ENCODE measurements at regions not wholly inside any gene's neighbourhood (a gene's known extent, or its start where the extent isn't known, plus 50 kb on each side); places are given as distances from the start of the nearest gene placed in this dataset.
"Not testable (repeated sequence)": the region's sequence is repeated elsewhere in the genome, so short reads cannot be mapped to it uniquely, and the experiment has no call there.

DNA sequence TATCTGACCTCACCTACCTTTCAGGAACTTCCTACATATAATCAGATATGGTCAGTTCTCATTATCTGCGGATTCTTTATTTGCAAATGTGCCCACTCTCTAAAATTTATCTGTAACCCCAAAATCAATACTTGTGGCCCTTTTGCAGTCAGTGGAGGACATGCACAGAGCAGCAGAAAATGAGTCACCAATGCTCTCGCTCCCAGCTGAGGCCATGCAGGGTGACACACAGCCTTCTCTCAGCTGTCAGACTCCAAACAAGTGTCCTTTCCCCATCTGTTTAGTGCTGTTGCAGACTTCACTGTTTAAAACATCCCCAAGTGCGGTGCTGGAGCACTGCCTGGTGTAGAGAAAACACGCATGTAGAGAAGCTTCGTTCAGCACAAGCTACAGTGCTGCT lies 171.9 kb upstream of the SALL3 start:
- DNase-seq (ENCODE audit: low read depth in 2 of 2), result no peak

- DNase-seq (ENCODE audit: low read depth in 2 of 2), result no peak
These were observed 169.8 kb upstream of the SALL3 start for GRCh38 chr18:78809845-78810244.

- no peak for DNase-seq (ENCODE audit: low read depth in 2 of 2)
These were observed 168.9 kb upstream of the SALL3 start for GRCh38 chr18:78810706-78811105.

GRCh38 chr18:78812067-78812466 lies 167.6 kb upstream of the SALL3 start:
- DNase-seq (ENCODE audit: low read depth in 2 of 2), result no peak

- no peak for DNase-seq (ENCODE audit: low read depth in 2 of 2)
These were observed 166.5 kb upstream of the SALL3 start for GRCh38 chr18:78813156-78813555.

DNA sequence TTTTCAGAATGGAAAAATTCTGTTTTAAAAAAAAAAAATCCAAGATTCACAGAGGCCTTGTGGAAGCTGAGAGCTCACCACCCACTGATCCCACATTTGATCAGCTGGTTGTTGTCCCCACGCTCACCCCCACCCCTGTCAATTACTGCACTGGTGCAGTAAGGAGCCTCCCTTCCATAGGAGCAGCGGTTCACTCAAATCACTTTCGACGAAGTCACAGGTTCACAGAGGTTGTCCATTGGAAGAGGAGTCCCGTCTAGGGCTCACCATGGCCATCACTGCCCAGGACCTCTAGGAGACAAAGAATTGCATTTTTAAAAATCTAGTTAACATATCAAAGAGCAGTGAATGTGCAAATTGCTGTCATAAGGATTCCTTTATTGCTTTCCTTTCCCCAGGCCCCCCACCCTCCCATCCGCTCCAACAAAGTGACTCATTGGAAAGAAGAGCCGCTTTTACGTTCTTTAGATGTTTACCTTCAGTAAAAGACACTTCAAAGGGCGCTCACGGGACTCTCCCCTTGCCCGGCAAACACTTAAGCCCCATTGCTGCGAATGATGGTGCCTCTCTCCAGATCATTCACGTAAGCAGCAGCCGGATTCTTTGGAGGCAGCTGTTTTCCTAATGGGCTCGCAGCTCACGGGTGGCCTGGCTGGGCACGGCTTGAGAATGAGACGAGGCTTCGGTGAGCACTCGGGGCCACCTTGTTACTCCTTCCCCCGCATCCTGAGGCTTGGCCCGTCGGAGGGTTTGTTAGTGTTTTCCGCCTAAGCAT lies 165.5 kb upstream of the SALL3 start:
- no peak for DNase-seq (ENCODE audit: low read depth in 2 of 2)

DNA sequence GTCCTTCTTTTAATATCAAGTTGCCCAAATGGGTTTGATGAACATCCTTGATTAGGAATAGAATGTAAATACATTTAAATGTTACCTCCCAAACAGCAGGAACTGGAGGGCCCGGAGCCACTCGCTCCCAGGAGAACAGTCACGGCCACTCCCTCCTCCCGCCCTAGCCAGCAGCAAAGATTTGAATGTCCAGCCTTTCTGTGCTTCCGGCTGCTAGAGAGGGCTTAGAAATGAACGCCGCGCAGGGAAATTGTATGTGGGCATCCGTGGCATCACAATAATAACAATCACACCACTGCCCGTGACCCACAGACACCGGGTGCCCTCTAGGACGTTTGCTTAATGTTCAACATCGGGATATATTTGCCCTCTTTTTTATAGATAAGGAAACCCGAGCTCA lies 164.9 kb upstream of the SALL3 start:
- DNase-seq (ENCODE audit: low read depth in 2 of 2), result no peak

DNA sequence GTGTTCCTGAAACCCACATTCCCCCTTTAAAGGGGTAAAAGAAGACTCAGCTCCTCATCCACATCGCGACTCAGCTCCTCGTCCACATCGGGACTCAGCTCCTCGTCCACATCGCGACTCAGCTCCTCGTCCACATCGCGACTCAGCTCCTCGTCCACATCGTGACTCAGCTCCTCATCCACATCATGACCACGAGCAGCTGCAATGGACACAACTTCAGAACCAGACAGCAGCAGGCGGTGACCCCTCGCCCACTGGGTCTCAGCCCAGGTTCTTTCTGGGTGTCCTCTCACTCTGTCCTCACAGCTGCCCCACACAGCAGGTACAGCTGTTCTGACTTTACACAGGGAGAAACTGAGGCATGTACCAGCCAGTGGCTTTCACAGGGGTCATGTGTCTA lies 163.5 kb upstream of the SALL3 start:
- DNase-seq (ENCODE audit: low read depth in 2 of 2), result no peak

DNA sequence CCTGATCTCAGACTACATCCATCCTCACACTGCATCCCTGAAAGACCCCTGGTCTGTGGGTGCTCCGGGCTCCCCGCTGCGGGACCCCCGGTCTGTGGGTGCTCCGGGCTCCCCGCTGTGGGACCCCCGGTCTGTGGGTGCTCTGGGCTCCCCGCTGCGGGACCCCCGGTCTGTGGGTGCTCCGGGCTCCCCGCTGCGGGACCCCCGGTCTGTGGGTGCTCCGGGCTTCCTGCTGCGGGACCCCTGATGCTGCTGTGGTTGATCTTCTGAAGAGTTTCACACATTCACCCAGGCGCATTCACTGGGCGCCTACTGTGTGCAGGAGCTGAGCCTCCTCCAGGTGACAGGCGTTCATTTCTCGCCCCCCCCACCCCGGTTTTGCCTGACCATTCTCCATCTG lies 162.7 kb upstream of the SALL3 start:
- no peak for DNase-seq (ENCODE audit: low read depth in 2 of 2)

DNA sequence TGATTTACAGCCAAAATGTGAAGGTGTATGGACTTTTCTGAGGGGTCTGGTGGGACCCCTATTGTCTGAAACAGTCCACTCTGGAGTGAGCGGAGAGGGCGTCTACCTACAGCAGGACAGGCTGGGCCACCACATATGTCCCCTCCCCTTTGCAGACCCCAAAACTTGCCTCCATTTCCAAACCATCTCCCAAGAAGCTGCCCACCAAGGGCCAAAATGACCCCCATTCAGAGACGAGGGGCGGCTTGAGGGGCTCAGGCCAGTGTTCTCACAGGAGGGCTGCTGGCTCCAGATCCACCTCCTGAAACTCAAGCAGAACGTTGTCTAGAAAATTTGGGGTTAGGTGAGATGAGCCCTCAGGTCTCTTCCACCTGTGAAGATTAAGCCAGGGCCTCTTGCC lies 161.1 kb upstream of the SALL3 start:
- no peak for DNase-seq (ENCODE audit: low read depth in 2 of 2)

DNA sequence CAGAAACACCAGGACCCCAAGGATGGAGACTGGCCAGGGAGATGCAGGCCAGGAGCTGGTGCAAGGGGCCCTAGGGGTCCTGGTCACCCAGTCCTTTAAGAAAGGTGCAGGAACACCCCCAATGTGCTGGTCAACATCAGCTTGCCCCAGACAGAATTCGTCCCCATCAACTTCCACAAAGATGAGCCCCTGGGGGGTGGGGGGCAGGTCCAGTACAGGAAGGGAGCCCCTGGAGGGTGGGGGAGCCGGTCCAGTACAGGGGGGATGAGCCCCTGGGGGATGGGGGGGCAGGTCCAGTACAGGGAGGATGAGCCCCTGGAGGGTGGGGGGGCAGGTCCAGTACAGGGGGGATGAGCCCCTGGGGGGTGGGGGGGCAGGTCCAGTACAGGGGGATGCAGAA lies 160.7 kb upstream of the SALL3 start:
- no peak for DNase-seq (ENCODE audit: low read depth in 2 of 2)

- no peak for DNase-seq (ENCODE audit: low read depth in 2 of 2)
These were observed 159.3 kb upstream of the SALL3 start for GRCh38 chr18:78820161-78820834.

DNA sequence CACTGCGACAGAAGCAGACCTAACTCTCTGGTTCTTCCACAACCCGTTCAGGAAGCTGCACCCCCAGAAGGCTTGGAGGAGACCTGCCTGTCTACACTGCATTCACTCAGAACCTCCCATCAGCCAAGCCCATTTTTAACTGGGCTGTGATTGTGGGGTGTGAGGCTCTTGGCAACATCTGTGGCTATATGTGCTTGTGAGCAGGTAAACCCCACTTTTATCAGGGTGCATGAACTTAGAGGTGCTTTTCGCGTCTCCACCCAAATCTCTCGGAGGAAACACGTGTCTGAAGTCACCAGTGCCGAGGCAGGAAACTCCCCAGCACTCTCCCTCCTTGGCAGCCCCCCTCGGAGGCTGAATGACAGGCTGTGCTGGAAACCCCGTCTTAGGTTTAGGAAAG lies 158.2 kb upstream of the SALL3 start:
- DNase-seq (ENCODE audit: low read depth in 2 of 2), result no peak

DNA sequence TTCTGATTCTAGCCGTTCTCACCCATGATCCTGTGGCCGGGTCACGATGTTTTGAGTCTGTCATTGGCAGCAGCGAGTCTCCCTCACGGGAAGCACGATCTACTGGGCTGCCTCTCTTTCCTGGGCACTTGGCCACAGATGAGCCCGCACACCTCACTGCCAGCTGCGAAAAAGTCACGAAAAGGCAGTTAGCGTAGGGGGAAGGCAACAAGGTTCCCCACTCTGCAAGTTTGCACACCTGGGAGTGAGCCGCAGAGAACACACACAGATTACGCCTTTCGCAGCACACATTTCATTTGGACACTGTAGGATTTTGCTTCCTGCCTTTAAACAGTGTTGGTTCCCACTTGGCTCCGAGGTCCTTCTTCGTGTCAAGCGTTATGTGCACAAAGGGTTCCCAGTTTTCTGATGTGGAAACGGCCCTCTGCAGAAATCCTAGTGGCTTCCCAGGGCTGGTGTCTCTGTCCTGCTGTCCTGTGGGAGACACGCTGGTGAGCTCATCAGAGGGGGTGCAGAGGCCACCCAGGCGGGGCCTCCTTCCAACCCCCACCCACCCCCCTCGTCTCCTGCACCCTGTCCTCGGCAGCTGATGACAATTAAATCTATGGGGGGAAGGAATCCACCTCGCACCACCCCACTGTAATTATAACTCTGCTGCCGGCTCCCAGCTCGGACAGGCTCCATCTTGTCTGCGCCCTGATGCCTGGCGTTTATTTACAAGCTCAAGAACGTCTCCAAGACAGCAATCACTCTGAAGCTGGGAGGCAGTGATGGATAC lies 157.3 kb upstream of the SALL3 start:
- DNase-seq (ENCODE audit: low read depth in 2 of 2), result no peak

- DNase-seq (ENCODE audit: low read depth in 2 of 2), result no peak
These were observed 156.7 kb upstream of the SALL3 start for GRCh38 chr18:78822949-78823285.

GRCh38 chr18:78825168-78825567 lies 154.4 kb upstream of the SALL3 start:
- DNase-seq (ENCODE audit: low read depth in 2 of 2), result no peak

DNA sequence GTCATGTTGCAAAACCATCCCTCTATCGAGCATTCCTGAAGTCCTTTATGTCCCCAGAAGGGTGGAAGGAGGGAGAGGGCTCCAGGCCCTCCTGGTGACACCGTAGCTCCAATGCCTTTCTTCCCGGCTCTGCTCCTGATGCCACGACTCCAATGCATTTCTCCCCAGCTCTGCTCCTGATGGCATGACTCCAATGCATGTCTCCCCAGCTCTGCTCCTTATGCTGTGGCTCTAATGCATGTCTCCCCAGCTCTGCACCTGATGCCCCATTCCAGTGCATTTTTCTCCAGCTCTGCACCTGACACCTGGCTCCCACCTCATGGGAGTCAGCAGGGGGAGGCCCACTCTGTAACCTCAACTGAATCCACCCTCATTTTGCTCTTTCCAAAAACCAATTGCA lies 153.0 kb upstream of the SALL3 start:
- DNase-seq (ENCODE audit: low read depth in 2 of 2), result no peak

GRCh38 chr18:78827141-78827540 lies 152.5 kb upstream of the SALL3 start:
- no peak for DNase-seq (ENCODE audit: low read depth in 2 of 2)

DNA sequence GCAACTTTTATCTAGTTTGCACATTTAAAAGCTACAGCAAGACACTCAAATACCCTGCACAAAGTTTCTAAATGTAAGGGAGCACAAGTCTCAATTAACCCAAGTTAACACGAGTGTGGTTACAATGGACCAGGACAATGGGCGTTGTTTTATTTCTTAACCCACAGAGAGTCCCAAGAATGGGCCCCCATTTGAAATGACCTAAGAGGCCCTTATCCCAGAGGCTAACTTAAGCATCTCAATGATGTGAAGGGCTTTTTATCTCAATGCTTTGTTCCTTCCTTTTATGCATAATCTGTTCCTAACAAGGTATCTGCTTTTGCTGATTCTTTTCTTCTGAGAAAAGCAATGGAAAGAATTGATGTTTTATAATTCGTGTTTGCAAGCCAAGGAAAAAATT lies 151.5 kb upstream of the SALL3 start:
- DNase-seq (ENCODE audit: low read depth in 2 of 2), result no peak

- DNase-seq (ENCODE audit: low read depth in 2 of 2), result not testable (repeated sequence)
These were observed 150.6 kb upstream of the SALL3 start for GRCh38 chr18:78829026-78829425.

GRCh38 chr18:78830161-78830560 lies 149.5 kb upstream of the SALL3 start:
- no peak for DNase-seq (ENCODE audit: low read depth in 2 of 2)

GRCh38 chr18:78830826-78831225 lies 148.8 kb upstream of the SALL3 start:
- no peak for DNase-seq (ENCODE audit: low read depth in 2 of 2)

DNA sequence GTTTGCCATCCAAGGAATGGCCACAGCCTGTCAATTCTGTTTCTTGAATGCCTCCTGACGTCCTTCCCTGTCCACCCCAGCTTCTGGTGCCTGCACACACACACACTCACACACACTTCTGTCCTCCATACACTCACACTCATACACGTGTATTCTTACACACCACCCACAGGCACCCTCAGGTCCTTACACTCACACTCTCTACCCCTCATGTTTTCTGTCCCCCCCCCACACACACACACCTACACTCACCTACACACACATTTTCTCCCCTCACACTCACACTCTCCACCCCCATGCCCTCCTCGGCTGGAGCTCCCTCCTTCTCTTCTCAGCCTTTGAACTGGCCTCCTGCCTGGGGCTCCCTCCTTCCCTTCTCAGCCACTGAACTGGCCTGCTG lies 148.0 kb upstream of the SALL3 start:
- DNase-seq (ENCODE audit: low read depth in 2 of 2), result no peak

Measured in stimulated activated CD8-positive, alpha-beta memory T cell treated with anti-CD3 and anti-CD28 coated beads, Interleukin-2, amount 100 ng/mL, for 48 hours (primary cell).